H1 (cell line): ENCODE measurements at regions not wholly inside any gene's neighbourhood (a gene's known extent, or its start where the extent isn't known, plus 50 kb on each side); places are given as distances from the start of the nearest gene placed in this dataset.

Experiments
- CTCF ChIA-PET: fragments of 300-600 bp; sonication (Branson Sonifier 250); formaldehyde crosslinking; loops from one replicate; lab custom pipeline; 2021; ENCODE audit not compliant: partially characterized antibody; lab: Charles Lee
- POLR2A ChIA-PET: fragments of 300-600 bp; sonication (Branson Sonifier 250); formaldehyde crosslinking; loops from one replicate; lab custom pipeline; 2021; ENCODE audit warnings: inconsistent platforms; ENCODE audit not compliant: partially characterized antibody; lab: Charles Lee
- DNase-seq, 2 experiments: peaks; one replicate each; pipeline versions ENCODE4 v3.0.0 to v3.0.0-alpha.2; 2010 to 2022; ENCODE audit warnings: low spot score in 2 of 2, low read depth in 1 of 2, mixed read lengths in 1 of 2
- FAIRE-seq: peaks from 2 replicates; lab custom pipeline; 2011; peaks lifted over from hg19 to GRCh38; lab: Jason Lieb, UNC
- H2AFZ ChIP-seq: 2 replicates; pipeline ENCODE4 v1.8.1; 2012; ENCODE audit warnings: low read length, inconsistent platforms
- H2AK5ac ChIP-seq: 2 replicates; pipeline ENCODE4 v1.6.1; 2013; ENCODE audit warnings: low read depth, low read length
- H2BK120ac ChIP-seq: replicated peaks from 2 replicates; pipeline ENCODE3; 2013; ENCODE audit warnings: low read depth, low read length, inconsistent platforms
- H2BK12ac ChIP-seq: 2 replicates; pipeline ENCODE4 v1.6.1; 2013; ENCODE audit warnings: low read depth, low read length
- H2BK15ac ChIP-seq: 2 replicates; pipeline ENCODE4 v1.6.1; 2013; ENCODE audit warnings: low read length
- H2BK20ac ChIP-seq: 2 replicates; pipeline ENCODE4 v1.6.1; 2013; ENCODE audit warnings: low read length
- H2BK5ac ChIP-seq: 2 replicates; pipeline ENCODE4 v1.6.1; 2013; ENCODE audit warnings: low read depth, low read length
- H3K14ac ChIP-seq: 2 replicates; pipeline ENCODE4 v1.6.1; 2013; ENCODE audit warnings: inconsistent platforms; ENCODE audit not compliant: insufficient read length
- H3K18ac ChIP-seq: 2 replicates; pipeline ENCODE4 v1.6.1; 2013; ENCODE audit warnings: low read length; ENCODE audit errors: extremely low read depth
- H3K23ac ChIP-seq: 2 replicates; pipeline ENCODE4 v1.6.1; 2013; ENCODE audit warnings: inconsistent platforms; ENCODE audit not compliant: insufficient read length
- H3K23me2 ChIP-seq: 2 replicates; pipeline ENCODE4 v1.6.1; 2013; ENCODE audit warnings: low read depth, low read length
- H3K27ac ChIP-seq: 2 replicates; pipeline ENCODE4 v1.6.1; 2011; ENCODE audit warnings: low read depth, low read length, inconsistent platforms
- H3K27me3 ChIP-seq, 4 experiments: replicated peaks in 1 of 4; 1 replicate in 1 of 4; 2 replicates in 3 of 4; pipeline versions ENCODE4 v1.6.1 to v1.8.1; 2011 to 2013; ENCODE audit warnings: low read length in 3 of 4, mild to moderate bottlenecking in 3 of 4, inconsistent platforms in 2 of 4, mixed read lengths in 2 of 4, moderate library complexity in 1 of 4; ENCODE audit not compliant: control insufficient read depth in 3 of 4, insufficient read depth in 3 of 4; ENCODE audit errors: extremely low read depth in 1 of 4
- H3K36me3 ChIP-seq, 4 experiments: 2 replicates each; pipeline versions ENCODE4 v1.6.1 to v1.8.1; 2011 to 2013; ENCODE audit warnings: mild to moderate bottlenecking in 4 of 4, low read length in 3 of 4, moderate library complexity in 2 of 4, control low read depth in 1 of 4, inconsistent platforms in 1 of 4; ENCODE audit not compliant: insufficient read depth in 4 of 4, control insufficient read depth in 2 of 4
- H3K4ac ChIP-seq: replicated peaks from 2 replicates; pipeline ENCODE3; 2013; ENCODE audit warnings: low read length, low read depth, mixed read lengths, inconsistent platforms; ENCODE audit not compliant: insufficient read length
- H3K4me1 ChIP-seq, 4 experiments: replicated peaks in 1 of 4; 1 replicate in 1 of 4; 2 replicates in 3 of 4; pipeline versions ENCODE4 v1.6.1 to v1.8.1; 2011 to 2013; ENCODE audit warnings: low read length in 3 of 4, inconsistent platforms in 2 of 4, mixed read lengths in 1 of 4; ENCODE audit not compliant: insufficient read depth in 4 of 4, control insufficient read depth in 3 of 4
- H3K4me2 ChIP-seq, 2 experiments: 2 replicates each; pipeline versions ENCODE4 v1.6.1 to v1.8.1; 2011 to 2013; ENCODE audit warnings: low read depth in 2 of 2, low read length in 2 of 2, control low read depth in 1 of 2, inconsistent platforms in 1 of 2, mild to moderate bottlenecking in 1 of 2; ENCODE audit not compliant: insufficient read depth in 1 of 2
- H3K4me3 ChIP-seq, 4 experiments: fragments of 200-600, 300-600 bp in 1 of 4; sonication (generic), shearing (Covaris generic), sonication (Bioruptor Twin) in 1 of 4; 2 replicates each; pipeline versions ENCODE4 v1.5.1 to v1.8.1; 2011 to 2016; ENCODE audit warnings: low read length in 4 of 4, low read depth in 3 of 4, control low read depth in 2 of 4, inconsistent platforms in 2 of 4, mild to moderate bottlenecking in 2 of 4, mixed read lengths in 1 of 4, moderate library complexity in 1 of 4; ENCODE audit not compliant: insufficient read depth in 2 of 4; ENCODE audit errors: extremely low read depth in 1 of 4
- H3K56ac ChIP-seq: replicated peaks from 2 replicates; pipeline ENCODE3; 2013; ENCODE audit warnings: low read depth, mild to moderate bottlenecking, mixed read lengths, low read length, inconsistent platforms; ENCODE audit not compliant: insufficient read length
- H3K79me1 ChIP-seq: 2 replicates; pipeline ENCODE4 v1.6.1; 2013; ENCODE audit warnings: low read depth, low read length, control low read depth
- H3K79me2 ChIP-seq, 2 experiments: 2 replicates each; pipeline versions ENCODE4 v1.6.1 to v1.8.1; 2012 to 2013; ENCODE audit warnings: low read length in 2 of 2, mild to moderate bottlenecking in 2 of 2, inconsistent platforms in 1 of 2; ENCODE audit not compliant: insufficient read depth in 2 of 2, control insufficient read depth in 1 of 2
- H3K9ac ChIP-seq, 4 experiments: replicated peaks in 1 of 4; 1 replicate in 1 of 4; 2 replicates in 3 of 4; pipeline versions ENCODE4 v1.6.1 to v1.8.1; 2011 to 2013; ENCODE audit warnings: low read depth in 3 of 4, low read length in 3 of 4, control low read depth in 2 of 4, mild to moderate bottlenecking in 2 of 4, moderate library complexity in 2 of 4, inconsistent platforms in 1 of 4; ENCODE audit errors: extremely low read depth in 1 of 4
- H3K9me3 ChIP-seq, 2 experiments: 2 replicates each; pipeline versions ENCODE4 v1.6.1 to v1.8.1; 2012 to 2013; ENCODE audit warnings: mild to moderate bottlenecking in 2 of 2, moderate library complexity in 2 of 2, control low read depth in 1 of 2, inconsistent platforms in 1 of 2, low read depth in 1 of 2, low read length in 1 of 2, mixed read lengths in 1 of 2; ENCODE audit not compliant: insufficient read depth in 2 of 2
- H4K20me1 ChIP-seq, 2 experiments: replicated peaks in 1 of 2; 2 replicates each; pipeline versions ENCODE3 to v1.8.1; 2011 to 2013; ENCODE audit warnings: inconsistent platforms in 2 of 2, low read length in 2 of 2, mild to moderate bottlenecking in 1 of 2; ENCODE audit not compliant: insufficient read depth in 2 of 2, control insufficient read depth in 1 of 2
- H4K5ac ChIP-seq: 2 replicates; pipeline ENCODE4 v1.6.1; 2013; ENCODE audit warnings: low read length, low read depth, mixed read lengths, inconsistent platforms; ENCODE audit not compliant: insufficient read length
- H4K8ac ChIP-seq: 2 replicates; pipeline ENCODE4 v1.8.0; 2013; ENCODE audit warnings: mild to moderate bottlenecking, moderate library complexity, low read length, inconsistent platforms; ENCODE audit not compliant: insufficient read depth; ENCODE audit errors: extremely low read depth
- H4K91ac ChIP-seq: replicated peaks from 2 replicates; pipeline ENCODE3; 2013; ENCODE audit warnings: low read length, mixed read lengths, inconsistent platforms; ENCODE audit not compliant: insufficient read length
- ASH2L ChIP-seq: fragments of 200-600, 300-600 bp; sonication (generic); IDR thresholded peaks from one replicate; pipeline ENCODE4 v1.7.1; 2017; ENCODE audit warnings: low read length
- BRCA1 ChIP-seq: IDR thresholded peaks from 2 replicates; pipeline ENCODE4 v1.6.1; 2012; ENCODE audit warnings: low read depth, low read length, improper control_type of control experiment
- CBX8 ChIP-seq: fragments of 300-800, 300-1000 bp; sonication (generic); IDR thresholded peaks from 2 replicates; pipeline ENCODE4 v1.7.1; 2016; ENCODE audit warnings: low read depth, low read length, borderline replicate concordance
- CHD1 ChIP-seq: IDR thresholded peaks from 2 replicates; pipeline ENCODE4 v1.6.1; 2012; ENCODE audit warnings: low read depth, low read length, improper control_type of control experiment
- CHD2 ChIP-seq: IDR thresholded peaks from 2 replicates; pipeline ENCODE4 v1.6.1; 2012; ENCODE audit warnings: low read length, improper control_type of control experiment
- EZH2 ChIP-seq: fragments of 200-600 bp; sonication (generic); IDR thresholded peaks from 2 replicates; pipeline ENCODE4 v1.7.1; 2012; ENCODE audit warnings: low read depth, mild to moderate bottlenecking, moderate library complexity, low read length, inconsistent platforms; ENCODE audit not compliant: severe bottlenecking
- NRF1 ChIP-seq: IDR thresholded peaks from 2 replicates; pipeline ENCODE4 v1.6.1; 2011; ENCODE audit warnings: mild to moderate bottlenecking, low read depth, low read length, improper control_type of control experiment
- PHF8 ChIP-seq: fragments of 200-600 bp; sonication (generic); conservative IDR thresholded peaks from 2 replicates; pipeline ENCODE4 v1.7.1; 2012; ENCODE audit warnings: low read depth, mild to moderate bottlenecking, inconsistent platforms, low read length, moderate library complexity
- POLR2AphosphoS5 ChIP-seq: IDR thresholded peaks from 2 replicates; pipeline ENCODE4 v1.6.1; 2011; ENCODE audit warnings: low read depth, low read length
- RNF2 ChIP-seq: fragments of 200-900, 300-1000 bp; sonication (generic); IDR thresholded peaks from 2 replicates; pipeline ENCODE4 v1.7.1; 2016; ENCODE audit warnings: borderline replicate concordance, low read depth, mild to moderate bottlenecking, antibody characterized with exemption, low read length; ENCODE audit not compliant: poor library complexity, severe bottlenecking; ENCODE audit errors: missing control alignments
- SAP30 ChIP-seq: fragments of 300-600 bp; sonication (generic); IDR thresholded peaks from 2 replicates; pipeline ENCODE4 v1.7.1; 2012; ENCODE audit warnings: low read length, moderate library complexity, mild to moderate bottlenecking, inconsistent platforms; ENCODE audit not compliant: insufficient read depth, insufficient replicate concordance
- SIRT6 ChIP-seq: IDR thresholded peaks from one replicate; pipeline ENCODE4 v1.7.1; 2012; ENCODE audit warnings: low read length, inconsistent platforms
- SP1 ChIP-seq: IDR thresholded peaks from 2 replicates; pipeline ENCODE4 v1.6.1; 2011; ENCODE audit warnings: low read depth, low read length
- SP2 ChIP-seq: IDR thresholded peaks from 2 replicates; pipeline ENCODE4 v1.6.1; 2012; ENCODE audit warnings: mild to moderate bottlenecking, low read length, inconsistent platforms
- WGBS, 2 experiments: shearing (Covaris generic) in 1 of 2; methylation state at CpG; one replicate each; pipeline versions ENCODE4 v1.1.6 to v1.1.7; 2013 to 2015; ENCODE audit warnings: low lambda C conversion rate in 2 of 2, mixed read lengths in 2 of 2, inconsistent platforms in 1 of 2, low coverage in 1 of 2, missing lambda C conversion rate in 1 of 2; ENCODE audit not compliant: insufficient replicate concordance in 2 of 2, insufficient coverage in 1 of 2, insufficient read length in 1 of 2; ENCODE audit errors: extremely low coverage in 1 of 2, missing lambda C conversion rate in 1 of 2; 5-methylcytosine and 5-hydroxymethylcytosine counted together

GRCh38 chr3:99500485-99500884 lies 137.9 kb upstream of the COL8A1 start:
- Histone ChIP-seq H2BK20ac (no peak overlapping the region), H4K91ac (no peak overlapping the region), H3K4ac (no peak overlapping the region), H3K79me1 (no peaks in the 10 kb centered on the region), H4K20me1 (no peaks in the 10 kb centered on the region), H4K8ac (no peak overlapping the region), H3K23me2 (no peaks in the 10 kb centered on the region), H3K4me1 (no peaks in the 10 kb centered on the region), H2BK15ac (no peak overlapping the region), H4K5ac (no peak overlapping the region), H3K27ac (no peak overlapping the region), H3K9ac (no peak overlapping the region), H2BK5ac (no peak overlapping the region), H2BK120ac (no peak overlapping the region), H3K23ac (no peak overlapping the region), H3K79me2 (no peaks in the 10 kb centered on the region), H2AK5ac (no peak overlapping the region), H3K4me3 (no peak overlapping the region), H3K56ac (no peak overlapping the region), H3K9me3 (no peaks in the 10 kb centered on the region), H3K14ac (no peak overlapping the region), H3K36me3 (no peaks in the 10 kb centered on the region), H3K18ac (no peak overlapping the region), H3K27me3 (no peaks in the 10 kb centered on the region), H3K4me2 (no peak overlapping the region), H2AFZ (no peak overlapping the region), H2BK12ac (no peak overlapping the region)
- ChIA-PET POLR2A (no interaction called here), CTCF (interaction anchor here (0.6 to 5.4 kb wide), 12 partner anchors 14 to 421 kb away, joined by 3 to 30 read pairs (median 4); no protein-coding TSS in a partner anchor)
- WGBS, 2 experiments, result 89% methylated on average over 5 of the region's 5 CpGs; no CpG with 5 or more reads in 1 of the 2 experiments
- TF ChIP-seq PHF8 (no peak), SIRT6 (no peak), BRCA1 (no peak), EZH2 (no peak), CBX8 (no peak), POLR2AphosphoS5 (no peak), CHD1 (no peak), SAP30 (no peak), SP2 (no peak), CHD2 (no peak), SP1 (no peak), ASH2L (no peak), NRF1 (no peak), RNF2 (no peak)
- DNase-seq, result no peak
- no peak for FAIRE-seq
